Activated CD8-positive, alpha-beta memory T cell treated with anti-CD3 and anti-CD28 coated beads for 24 hours (primary cell): ENCODE measurements at regions not wholly inside any gene's neighbourhood (a gene's known extent, or its start where the extent isn't known, plus 50 kb on each side); places are given as distances from the start of the nearest gene placed in this dataset.

Experiments
- DNase-seq: peaks from one replicate; pipeline ENCODE4 v3.0.0-alpha.2; 2020

- no peak for DNase-seq
These were observed 886.3 kb downstream of the SLC4A3 start for GRCh38 chr2:220513573-220514288.

- DNase-seq: no peak
These were observed 894.1 kb downstream of the SLC4A3 start for GRCh38 chr2:220521551-220521950.

DNA sequence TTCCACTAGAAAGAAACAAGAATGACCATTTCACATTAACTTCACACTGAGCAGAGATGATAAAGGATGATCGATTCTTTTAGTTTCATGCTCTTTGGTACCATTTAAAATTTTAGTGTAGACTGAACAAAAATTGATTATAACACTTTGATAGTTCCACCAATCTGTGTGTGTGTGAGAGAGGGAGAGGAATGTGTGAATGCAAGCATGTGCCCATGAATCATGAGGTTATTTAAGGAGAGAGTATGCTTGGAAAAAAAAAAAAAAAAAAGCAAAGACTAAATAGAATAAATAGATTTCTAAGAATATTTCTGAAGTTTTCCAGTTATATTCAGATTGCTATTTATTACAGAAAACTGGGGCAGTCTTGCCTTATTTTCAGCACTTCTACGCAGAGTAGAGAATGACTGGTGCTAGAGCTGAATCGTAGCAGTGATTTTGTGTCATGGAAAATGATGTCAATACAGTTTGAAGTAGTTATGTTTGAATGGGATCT is 900.8 kb downstream of the SLC4A3 start:
- DNase-seq: no peak

- DNase-seq: no peak
These were observed 903.8 kb downstream of the SLC4A3 start for GRCh38 chr2:220531216-220531615.

DNA sequence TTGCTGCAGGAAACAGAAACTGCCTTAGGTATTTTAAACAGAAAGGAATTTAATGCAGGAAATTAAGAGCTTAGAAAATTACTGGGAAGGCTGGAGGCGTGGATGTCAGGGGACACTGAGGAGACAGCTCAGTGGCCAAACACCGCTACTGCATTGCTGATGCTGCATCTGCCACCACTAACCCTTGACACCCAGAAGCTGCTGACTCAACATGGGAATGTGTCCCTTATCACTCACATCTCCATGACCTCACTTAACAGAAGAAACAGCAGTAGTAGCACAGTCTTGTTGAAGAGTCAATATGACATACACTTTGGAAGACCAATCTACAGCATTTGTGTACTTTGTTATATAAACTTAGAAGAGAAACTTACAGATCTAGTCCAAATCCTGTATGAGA is 906.1 kb downstream of the SLC4A3 start:
- DNase-seq: no peak

GRCh38 chr2:220539481-220539880 is 912.1 kb downstream of the SLC4A3 start:
- DNase-seq: no peak

DNA sequence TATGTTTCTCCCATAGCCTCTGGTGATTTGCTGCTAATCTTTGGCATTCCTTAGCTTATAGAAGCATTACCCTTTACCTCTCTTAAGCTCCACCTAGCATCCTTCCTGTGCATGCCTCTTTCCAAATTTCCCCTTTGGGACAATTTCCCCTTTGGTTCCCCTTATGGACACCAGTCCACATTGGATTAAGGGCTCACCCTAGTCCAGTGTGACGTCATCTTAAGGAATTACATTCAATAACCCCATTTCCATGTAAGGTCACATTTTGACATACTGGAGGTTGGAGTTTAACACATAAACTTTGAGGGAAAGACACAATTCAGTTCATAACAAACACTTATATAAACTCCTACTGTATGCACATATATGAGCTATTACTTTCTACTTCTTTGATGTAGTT is 916.6 kb downstream of the SLC4A3 start:
- DNase-seq: no peak

DNA sequence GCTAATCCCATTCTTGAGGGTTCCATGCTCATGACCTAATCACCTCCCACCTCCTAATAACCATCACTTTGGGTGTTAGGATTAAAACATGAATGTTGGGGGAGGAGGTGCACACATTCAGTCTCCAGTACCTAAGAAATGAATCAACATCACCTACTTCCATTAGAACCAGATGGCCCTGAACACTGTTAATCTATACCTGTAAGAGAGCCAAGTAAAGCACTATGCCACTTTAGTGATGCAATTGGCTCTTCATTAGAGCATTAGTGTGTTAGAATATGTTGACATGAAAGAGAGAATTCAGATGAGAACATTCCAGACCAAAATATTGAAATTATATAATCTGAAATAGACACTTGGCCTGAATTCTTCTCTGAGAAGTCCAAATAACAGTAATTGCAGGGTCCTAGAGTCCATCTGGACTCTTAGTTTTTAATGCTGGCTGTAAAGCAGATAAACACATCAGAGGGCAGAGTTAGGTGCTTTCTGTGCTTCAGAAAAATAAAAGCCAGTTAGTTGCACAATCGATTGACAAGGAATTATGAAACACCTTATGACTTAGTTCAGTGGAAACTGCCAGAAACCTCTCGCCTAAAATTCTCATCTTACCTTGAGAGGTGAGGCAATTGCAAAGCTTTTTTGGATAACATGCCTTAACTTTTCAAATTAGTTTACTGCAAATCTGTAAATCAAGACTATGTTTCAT is 923.7 kb downstream of the SLC4A3 start:
- no peak for DNase-seq

DNA sequence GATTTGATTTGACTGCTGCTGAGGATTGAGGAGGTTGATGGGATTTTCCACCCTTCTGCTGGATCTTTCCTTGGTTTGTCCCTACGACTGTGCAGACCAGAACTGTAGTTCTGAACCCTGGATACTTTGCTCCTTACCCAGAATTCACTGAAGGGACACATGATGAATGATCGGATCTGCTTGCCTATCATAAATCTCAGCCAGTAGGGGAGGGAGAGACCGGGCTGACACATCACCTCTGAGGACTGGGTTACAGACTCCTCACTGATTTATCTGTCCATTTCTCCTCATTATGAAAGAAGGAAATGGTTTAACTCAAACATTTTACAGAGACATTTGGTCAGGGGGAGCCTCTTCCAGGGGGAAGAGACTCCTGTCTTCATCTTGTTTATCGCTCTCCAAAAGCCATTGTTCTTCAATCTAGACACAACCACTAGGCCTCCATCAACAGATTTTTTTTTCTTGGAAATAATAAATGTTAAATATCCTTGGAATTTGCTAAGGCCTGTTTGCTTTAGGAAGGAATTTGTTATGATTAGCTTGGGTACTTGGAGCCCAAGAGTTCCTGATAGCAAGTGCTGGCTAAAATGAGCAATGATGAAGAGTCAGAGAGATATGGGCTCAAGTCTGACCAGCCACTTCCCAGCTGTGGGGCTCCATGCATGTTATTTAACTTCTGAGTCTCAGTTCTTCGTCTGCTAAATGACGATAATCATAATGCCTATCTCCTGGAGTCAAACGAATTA is 925.5 kb downstream of the SLC4A3 start:
- DNase-seq: no peak

DNA sequence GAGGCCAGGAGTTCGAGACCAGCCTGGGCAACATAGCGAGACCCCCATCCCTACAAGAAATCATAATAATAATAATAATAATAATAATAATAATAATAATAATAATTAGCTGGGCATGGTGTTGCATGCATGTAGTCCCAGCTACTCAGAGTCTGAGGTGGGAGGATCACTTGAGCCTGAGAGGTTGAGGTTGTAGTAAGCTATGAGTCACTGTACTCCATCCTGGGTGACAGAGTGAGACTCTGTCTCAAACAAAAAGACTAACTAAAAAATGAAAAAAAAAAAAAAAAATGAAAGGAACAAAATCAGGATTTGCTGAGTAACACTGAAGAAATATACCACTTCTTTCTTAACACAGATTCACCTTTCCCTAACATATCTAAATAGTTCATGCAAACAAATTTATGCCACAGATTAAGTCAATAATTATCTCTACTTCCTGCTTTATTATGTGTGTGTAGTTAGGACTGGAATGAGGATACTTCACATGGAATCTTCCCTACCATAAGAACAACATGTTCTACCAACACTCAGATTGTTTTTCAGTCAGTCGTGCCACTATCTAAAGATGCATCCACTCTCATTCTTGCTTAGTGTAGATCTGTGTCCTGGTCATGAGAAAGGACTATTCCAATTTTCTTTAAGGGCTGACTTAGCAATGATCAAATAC is 928.7 kb downstream of the SLC4A3 start:
- DNase-seq: no peak

GRCh38 chr2:220556658-220557057 is 929.2 kb downstream of the SLC4A3 start:
- DNase-seq: no peak

GRCh38 chr2:220560192-220560591 is 932.8 kb downstream of the SLC4A3 start:
- no peak for DNase-seq

GRCh38 chr2:220562375-220563140 is 935.1 kb downstream of the SLC4A3 start:
- DNase-seq: no peak

DNA sequence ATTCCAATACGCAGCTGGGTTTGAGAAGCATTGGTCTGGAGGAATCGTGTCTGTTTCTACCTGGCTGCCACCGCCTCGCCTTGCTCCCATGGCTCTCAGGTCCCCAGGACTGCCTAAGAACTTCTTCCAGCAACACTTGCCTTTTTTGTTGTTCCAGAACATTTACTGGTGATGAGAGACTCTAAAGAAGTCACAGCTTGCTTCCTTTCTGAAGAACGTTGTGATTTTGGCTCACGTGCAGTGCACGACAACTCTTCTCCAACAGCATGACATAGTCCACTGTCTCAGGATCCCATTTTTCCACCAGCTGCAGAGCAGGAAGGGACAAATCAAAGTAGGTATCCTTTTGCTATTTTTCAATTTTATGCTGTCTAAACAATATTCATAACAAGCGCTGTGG is 940.9 kb downstream of the SLC4A3 start:
- no peak for DNase-seq

DNA sequence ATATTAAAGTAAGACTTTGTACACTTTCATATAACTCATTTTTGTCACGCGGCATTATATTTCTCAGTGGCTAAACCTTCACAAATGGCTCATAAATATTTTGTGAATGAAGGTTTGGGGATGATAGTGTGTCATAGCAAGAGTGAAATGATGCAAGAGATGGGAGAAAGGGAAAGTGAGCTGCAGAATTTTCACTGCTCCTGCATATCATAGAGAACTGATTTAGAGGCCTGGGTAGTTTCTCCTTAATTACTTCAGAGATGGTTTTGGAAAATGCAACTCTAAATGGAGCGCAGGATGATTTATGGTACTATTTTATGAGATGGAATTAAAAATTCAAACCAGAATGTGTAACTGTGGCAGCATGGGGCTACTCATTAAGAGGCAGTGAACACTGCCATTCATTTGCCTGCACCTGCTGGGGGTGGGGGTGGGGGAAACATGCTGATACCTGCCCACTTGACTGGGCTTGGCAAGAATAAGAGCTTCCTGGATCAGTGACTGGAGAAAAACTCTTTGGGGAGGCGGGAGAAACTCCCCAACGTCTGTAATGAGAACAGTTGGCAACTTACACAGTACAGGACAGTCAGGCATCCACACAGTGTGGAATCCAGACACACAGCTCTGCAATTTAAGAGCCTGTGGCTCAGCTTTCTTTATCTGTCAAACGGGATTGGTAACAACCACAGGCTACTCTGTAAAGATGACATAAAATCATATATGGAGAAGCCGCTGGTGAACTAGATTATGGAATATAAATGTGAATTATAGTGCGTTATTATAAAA is 941.9 kb downstream of the SLC4A3 start:
- no peak for DNase-seq

DNA sequence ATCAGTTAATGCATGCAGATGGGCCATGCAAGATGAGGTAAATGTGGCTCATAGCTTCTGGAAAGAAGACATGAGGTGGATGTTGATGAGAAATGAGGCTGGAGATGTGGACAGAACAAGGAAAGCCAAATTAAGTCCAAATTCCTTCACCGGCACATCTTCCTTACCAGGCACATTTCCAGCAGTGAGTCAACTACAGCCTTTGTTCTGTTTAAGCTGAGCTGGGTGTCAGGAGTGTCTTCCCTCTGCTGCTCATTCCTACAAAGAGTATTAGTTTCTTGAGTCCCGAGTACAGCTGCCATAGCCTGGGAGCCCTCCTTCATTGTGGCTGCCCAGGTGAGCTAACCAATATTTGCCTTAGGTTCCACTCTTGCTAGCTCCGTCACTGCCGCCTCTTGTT is 945.0 kb downstream of the SLC4A3 start:
- no peak for DNase-seq

- no peak for DNase-seq
These were observed 946.6 kb downstream of the SLC4A3 start for GRCh38 chr2:220574038-220574437.

- no peak for DNase-seq
These were observed 948.5 kb downstream of the SLC4A3 start for GRCh38 chr2:220575963-220576362.

- DNase-seq: no peak
These were observed 952.0 kb downstream of the SLC4A3 start for GRCh38 chr2:220579452-220579851.

GRCh38 chr2:220580113-220580512 is 952.7 kb downstream of the SLC4A3 start:
- DNase-seq: no peak

DNA sequence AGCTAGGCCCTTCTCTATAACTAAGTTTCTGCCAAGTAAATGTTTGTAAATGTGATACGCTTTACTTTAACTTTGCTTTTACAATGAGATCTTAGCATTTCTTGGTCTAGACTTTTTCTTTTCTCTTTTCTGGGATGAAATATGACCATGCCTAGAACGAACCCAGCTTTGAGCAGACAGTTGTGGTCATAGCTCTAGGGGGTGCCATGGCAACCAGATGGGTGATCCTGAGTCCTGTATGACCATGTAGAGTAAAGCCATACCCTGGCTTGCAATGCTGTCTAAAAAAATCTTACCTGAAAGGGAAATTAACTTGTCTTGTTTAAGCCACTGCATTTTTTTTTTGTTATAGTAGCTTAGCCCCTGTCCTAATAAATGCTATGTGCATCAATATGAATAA is 956.3 kb downstream of the SLC4A3 start:
- no peak for DNase-seq

GRCh38 chr2:220585241-220585640 is 957.8 kb downstream of the SLC4A3 start:
- no peak for DNase-seq
